ENCODE measurements at regions not wholly inside any gene's neighbourhood (a gene's known extent, or its start where the extent isn't known, plus 50 kb on each side); places are given as distances from the start of the nearest gene placed in this dataset.

- H3K36me3 ChIP-seq (ENCODE audit: control insufficient read depth in 1 of 2, insufficient read depth in 2 of 2, low read length in 2 of 2), result no peaks in the 10 kb centered on the region
- intact Hi-C loops (cut with micrococcal nuclease), result no loop called here
- no peak overlapping the region for H2AFZ ChIP-seq (ENCODE audit: low read depth, low read length, poor library complexity, severe bottlenecking)
- ChIA-PET RAD21 (ENCODE audit: low non-redundant PET in 1 of 2, low total read pairs in 2 of 2, uncharacterized antibody in 2 of 2, unreplicated experiment in 2 of 2) (no interaction called here), CTCF (interaction anchor here (1.9 kb wide), 1 partner anchor 10 kb away, joined by 3 read pairs; no protein-coding TSS in a partner anchor), POLR2A (no interaction called here)
- no peak for DNase-seq (ENCODE audit: low read depth, low spot score)
- no peaks in the 10 kb centered on the region for H4K20me1 ChIP-seq (ENCODE audit: insufficient read depth)
- H3K9ac ChIP-seq (ENCODE audit: low read length), result no peak overlapping the region
- H3K4me3 ChIP-seq (replicated peaks in 1 of 2; ENCODE audit: low read depth in 1 of 2, low read length in 2 of 2), result no peak overlapping the region
- no peaks in the 10 kb centered on the region for H3K9me2 ChIP-seq (ENCODE audit: insufficient read depth)
- H3K4me2 ChIP-seq (ENCODE audit: low read length), result no peak overlapping the region
- H3K27ac ChIP-seq (ENCODE audit: low read depth, low read length), result no peak overlapping the region
- TF ChIP-seq, protein P1, sequence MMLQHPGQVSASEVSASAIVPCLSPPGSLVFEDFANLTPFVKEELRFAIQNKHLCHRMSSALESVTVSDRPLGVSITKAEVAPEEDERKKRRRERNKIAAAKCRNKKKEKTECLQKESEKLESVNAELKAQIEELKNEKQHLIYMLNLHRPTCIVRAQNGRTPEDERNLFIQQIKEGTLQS (IDR thresholded peaks at IDR 0.05), result no peak
- TF ChIP-seq CTCF (IDR thresholded peaks at IDR 0.05 in 2 of 3, conservative IDR thresholded peaks at IDR 0.05 in 1 of 3; ENCODE audit: borderline replicate concordance in 1 of 3, insufficient read depth in 1 of 3, low read depth in 2 of 3, low read length in 2 of 3), result 0 out of 6 replicates have a peak, but pooled peaks of 1 of the 3 experiments have one; percentile 6
- no peaks in the 10 kb centered on the region for H3K27me3 ChIP-seq (ENCODE audit: insufficient read depth, low read length)
- no TSS peak for BruUV-seq (replicated peaks)
- H3K4me1 ChIP-seq (ENCODE audit: control insufficient read depth in 1 of 2, insufficient read depth in 2 of 2, low read length in 2 of 2), result no peaks in the 10 kb centered on the region
- H3K9me3 ChIP-seq (ENCODE audit: control insufficient read depth in 1 of 2, insufficient read depth in 1 of 2, low read depth in 1 of 2, low read length in 2 of 2), result peaks cover 6 to 15% of the 10 kb centered on the region in 2 experiments; a peak in 2 of 4 replicates
- H3K79me2 ChIP-seq (ENCODE audit: insufficient read depth, low read length), result no peaks in the 10 kb centered on the region
- ATAC-seq, result no peak
Measured at GRCh38 chr13:107301724-107302374, 733.9 kb upstream of the ARGLU1 start.

- intact Hi-C loops (cut with micrococcal nuclease), result no loop called here
Measured at GRCh38 chr13:107299717-107300116, 731.8 kb upstream of the ARGLU1 start.

More at GRCh38 chr13:107299717-107300116, 731.8 kb upstream of the ARGLU1 start:
- Histone ChIP-seq H3K9me3 (ENCODE audit: control insufficient read depth in 1 of 2, insufficient read depth in 1 of 2, low read depth in 1 of 2, low read length in 2 of 2) (peaks cover 7 to 23% of the 10 kb centered on the region in 2 experiments; a peak in 2 of 4 replicates), H3K36me3 (ENCODE audit: control insufficient read depth in 1 of 2, insufficient read depth in 2 of 2, low read length in 2 of 2) (no peaks in the 10 kb centered on the region), H3K79me2 (ENCODE audit: insufficient read depth, low read length) (no peaks in the 10 kb centered on the region), H3K27me3 (ENCODE audit: insufficient read depth, low read length) (no peaks in the 10 kb centered on the region), H3K9me2 (ENCODE audit: insufficient read depth) (no peaks in the 10 kb centered on the region), H3K4me2 (ENCODE audit: low read length) (no peak overlapping the region), H3K27ac (ENCODE audit: low read depth, low read length) (no peak overlapping the region), H3K4me3 (replicated peaks in 1 of 2; ENCODE audit: low read depth in 1 of 2, low read length in 2 of 2) (no peak overlapping the region), H3K4me1 (ENCODE audit: control insufficient read depth in 1 of 2, insufficient read depth in 2 of 2, low read length in 2 of 2) (no peaks in the 10 kb centered on the region), H4K20me1 (ENCODE audit: insufficient read depth) (no peaks in the 10 kb centered on the region), H3K9ac (ENCODE audit: low read length) (no peak overlapping the region), H2AFZ (ENCODE audit: low read depth, low read length, poor library complexity, severe bottlenecking) (no peak overlapping the region)
- no peak for ATAC-seq
- no TSS peak for BruUV-seq (replicated peaks)
- ChIA-PET RAD21 (ENCODE audit: low non-redundant PET in 1 of 2, low total read pairs in 2 of 2, uncharacterized antibody in 2 of 2, unreplicated experiment in 2 of 2) (no interaction called here), CTCF (no interaction called here), POLR2A (no interaction called here)
- no peak for TF ChIP-seq CTCF (IDR thresholded peaks at IDR 0.05 in 2 of 3, conservative IDR thresholded peaks at IDR 0.05 in 1 of 3; ENCODE audit: borderline replicate concordance in 1 of 3, insufficient read depth in 1 of 3, low read depth in 2 of 3, low read length in 2 of 3)
- no peak for TF ChIP-seq ELF1 (IDR thresholded peaks at IDR 0.05; ENCODE audit: borderline replicate concordance, low read depth)
- no peak for TF ChIP-seq EZH2phosphoT487 (IDR thresholded peaks at IDR 0.05; ENCODE audit: borderline replicate concordance)
- no peak for TF ChIP-seq FOSL1 (IDR thresholded peaks at IDR 0.05; ENCODE audit: low read depth)
- TF ChIP-seq ZFX (IDR thresholded peaks at IDR 0.05), result no peak
- TF ChIP-seq, protein P2, sequence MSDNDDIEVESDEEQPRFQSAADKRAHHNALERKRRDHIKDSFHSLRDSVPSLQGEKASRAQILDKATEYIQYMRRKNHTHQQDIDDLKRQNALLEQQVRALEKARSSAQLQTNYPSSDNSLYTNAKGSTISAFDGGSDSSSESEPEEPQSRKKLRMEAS (IDR thresholded peaks at IDR 0.05), result no peak
- no peak for TF ChIP-seq SP1 (IDR thresholded peaks at IDR 0.05; ENCODE audit: low read depth)
- TF ChIP-seq JUND (IDR thresholded peaks at IDR 0.05), result no peak
- TF ChIP-seq SIN3A (IDR thresholded peaks at IDR 0.05; ENCODE audit: low read depth), result no peak
- TF ChIP-seq EZH2 (IDR thresholded peaks at IDR 0.05), result no peak
- DNase-seq (ENCODE audit: low read depth, low spot score), result no peak
